ENCODE measurements at regions not wholly inside any gene's neighbourhood (a gene's known extent, or its start where the extent isn't known, plus 50 kb on each side); places are given as distances from the start of the nearest gene placed in this dataset.

- Histone ChIP-seq H3K4me2 (ENCODE audit: low read length) (no peak overlapping the region), H3K79me2 (ENCODE audit: insufficient read depth, low read length) (no peaks in the 10 kb centered on the region), H3K9me3 (ENCODE audit: insufficient read depth, low read depth, low read length) (no peaks in the 10 kb centered on the region), H3K27me3 (ENCODE audit: insufficient read depth, low read length) (no peaks in the 10 kb centered on the region), H2AFZ (ENCODE audit: low read depth, low read length) (no peak overlapping the region), H3K36me3 (ENCODE audit: insufficient read depth, low read length) (no peaks in the 10 kb centered on the region), H4K20me1 (ENCODE audit: insufficient read depth, low read length) (no peaks in the 10 kb centered on the region), H3K27ac (ENCODE audit: low read depth, low read length) (no peak overlapping the region), H3K4me3 (ENCODE audit: insufficient read depth, low read depth, low read length) (no peak overlapping the region), H3K4me1 (ENCODE audit: insufficient read depth, low read length) (no peaks in the 10 kb centered on the region), H3K9ac (ENCODE audit: low read length) (no peak overlapping the region)
- FAIRE-seq: no peak
- DNase-seq (ENCODE audit: low read depth): no peak
- H3K4me1 Mint-ChIP-seq (ENCODE audit: low read depth, unreplicated experiment): no peaks in the 10 kb centered on the region
- no peak overlapping the region for H3K4me3 Mint-ChIP-seq (ENCODE audit: unreplicated experiment)
- H3K36me3 Mint-ChIP-seq (ENCODE audit: low read depth, unreplicated experiment): no peaks in the 10 kb centered on the region
- peaks cover 7% of the 10 kb centered on the region for H3K9me3 Mint-ChIP-seq (ENCODE audit: unreplicated experiment)
- H3K27ac Mint-ChIP-seq (ENCODE audit: unreplicated experiment): no peak overlapping the region
- TF ChIP-seq CTCF (IDR thresholded peaks at IDR 0.05; ENCODE audit: insufficient read depth, low read depth, low read length): no peak
- TF ChIP-seq EZH2 (IDR thresholded peaks at IDR 0.05; ENCODE audit: insufficient read depth, low read length): no peak
- H3K27me3 Mint-ChIP-seq (ENCODE audit: low read depth, unreplicated experiment): no peaks in the 10 kb centered on the region
Observed at GRCh38 chr6:114564302-114564933, 221.6 kb upstream of the HS3ST5 start.

GRCh38 chr6:114559419-114559818 is 216.6 kb upstream of the HS3ST5 start:
- H3K36me3 ChIP-seq (ENCODE audit: insufficient read depth, low read length): no peaks in the 10 kb centered on the region
- no peak overlapping the region for H3K27ac ChIP-seq (ENCODE audit: low read depth, low read length)
- Mint-ChIP-seq H3K27ac (ENCODE audit: unreplicated experiment) (no peak overlapping the region), H3K4me3 (ENCODE audit: unreplicated experiment) (no peak overlapping the region), H3K4me1 (ENCODE audit: low read depth, unreplicated experiment) (no peaks in the 10 kb centered on the region), H3K27me3 (ENCODE audit: low read depth, unreplicated experiment) (no peaks in the 10 kb centered on the region), H3K9me3 (ENCODE audit: unreplicated experiment) (peaks cover 5% of the 10 kb centered on the region), H3K36me3 (ENCODE audit: low read depth, unreplicated experiment) (no peaks in the 10 kb centered on the region)
- H3K4me1 ChIP-seq (ENCODE audit: insufficient read depth, low read length): no peaks in the 10 kb centered on the region
- H3K79me2 ChIP-seq (ENCODE audit: insufficient read depth, low read length): no peaks in the 10 kb centered on the region
- DNase-seq (ENCODE audit: low read depth) (no peak), FAIRE-seq (no peak)
- H3K9me3 ChIP-seq (ENCODE audit: insufficient read depth, low read depth, low read length): no peaks in the 10 kb centered on the region
- no peaks in the 10 kb centered on the region for H3K27me3 ChIP-seq (ENCODE audit: insufficient read depth, low read length)
- H3K4me2 ChIP-seq (ENCODE audit: low read length): no peak overlapping the region
- H2AFZ ChIP-seq (ENCODE audit: low read depth, low read length): no peak overlapping the region
- no peak overlapping the region for H3K9ac ChIP-seq (ENCODE audit: low read length)
- no peak for TF ChIP-seq EZH2 (IDR thresholded peaks at IDR 0.05; ENCODE audit: insufficient read depth, low read length)
- no peak for TF ChIP-seq CTCF (IDR thresholded peaks at IDR 0.05; ENCODE audit: insufficient read depth, low read depth, low read length)
- H4K20me1 ChIP-seq (ENCODE audit: insufficient read depth, low read length): no peaks in the 10 kb centered on the region
- H3K4me3 ChIP-seq (ENCODE audit: insufficient read depth, low read depth, low read length): no peak overlapping the region

DNA sequence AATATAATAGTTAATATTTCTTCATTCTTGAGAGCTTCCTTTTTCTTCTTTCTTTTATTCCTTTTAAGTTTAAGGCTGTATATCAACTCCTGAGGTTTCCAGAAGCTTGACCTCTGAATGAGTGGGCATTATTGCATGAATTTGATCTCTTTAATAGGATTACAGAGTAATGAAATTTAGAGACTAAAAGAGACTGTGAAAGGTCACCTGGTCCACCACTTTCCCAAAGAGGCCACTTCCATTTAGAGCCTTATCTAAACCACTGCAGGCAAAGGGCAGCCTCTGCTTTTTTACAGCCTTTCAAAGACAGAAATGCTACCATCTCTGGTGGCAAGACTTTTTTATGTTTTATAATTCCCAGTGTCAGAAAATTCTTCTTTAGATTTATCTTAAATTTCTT is 215.3 kb upstream of the HS3ST5 start:
- H3K4me3 Mint-ChIP-seq (ENCODE audit: unreplicated experiment): no peak overlapping the region
- no peaks in the 10 kb centered on the region for H3K79me2 ChIP-seq (ENCODE audit: insufficient read depth, low read length)
- no peaks in the 10 kb centered on the region for H3K27me3 ChIP-seq (ENCODE audit: insufficient read depth, low read length)
- no peaks in the 10 kb centered on the region for H3K36me3 ChIP-seq (ENCODE audit: insufficient read depth, low read length)
- no peaks in the 10 kb centered on the region for H3K4me1 Mint-ChIP-seq (ENCODE audit: low read depth, unreplicated experiment)
- H3K9me3 Mint-ChIP-seq (ENCODE audit: unreplicated experiment): peaks cover 4% of the 10 kb centered on the region
- H3K4me1 ChIP-seq (ENCODE audit: insufficient read depth, low read length): no peaks in the 10 kb centered on the region
- H3K4me2 ChIP-seq (ENCODE audit: low read length): no peak overlapping the region
- no peak for TF ChIP-seq CTCF (IDR thresholded peaks at IDR 0.05; ENCODE audit: insufficient read depth, low read depth, low read length)
- TF ChIP-seq EZH2 (IDR thresholded peaks at IDR 0.05; ENCODE audit: insufficient read depth, low read length): no peak
- no peaks in the 10 kb centered on the region for H3K27me3 Mint-ChIP-seq (ENCODE audit: low read depth, unreplicated experiment)
- H4K20me1 ChIP-seq (ENCODE audit: insufficient read depth, low read length): no peaks in the 10 kb centered on the region
- no peaks in the 10 kb centered on the region for H3K36me3 Mint-ChIP-seq (ENCODE audit: low read depth, unreplicated experiment)
- no peak for DNase-seq (ENCODE audit: low read depth)
- H2AFZ ChIP-seq (ENCODE audit: low read depth, low read length): no peak overlapping the region
- H3K4me3 ChIP-seq (ENCODE audit: insufficient read depth, low read depth, low read length): no peak overlapping the region
- no peak for FAIRE-seq
- no peak overlapping the region for H3K9ac ChIP-seq (ENCODE audit: low read length)
- H3K27ac ChIP-seq (ENCODE audit: low read depth, low read length): no peak overlapping the region
- no peaks in the 10 kb centered on the region for H3K9me3 ChIP-seq (ENCODE audit: insufficient read depth, low read depth, low read length)
- H3K27ac Mint-ChIP-seq (ENCODE audit: unreplicated experiment): no peak overlapping the region

All from astrocyte (in vitro differentiated cells and primary cell).